Endothelial cell of umbilical vein (primary cell): ENCODE measurements at regions not wholly inside any gene's neighbourhood (a gene's known extent, or its start where the extent isn't known, plus 50 kb on each side); places are given as distances from the start of the nearest gene placed in this dataset.

Source experiments
- BruUV-seq: library from RNA; stranded (reverse); fragments of 400-500 nt; replicated peaks from 2 replicates; lab custom pipeline; 2021; lab: Mats Ljungman, UMichigan
- CTCF ChIA-PET: fragments of 300-600, 350-600 bp; sonication (Branson Sonifier 250); formaldehyde crosslinking; loops from one replicate; lab custom pipeline; 2021; ENCODE audit warnings: antibody characterized with exemption, inconsistent platforms; lab: Charles Lee
- POLR2A ChIA-PET: fragments of 300-600, 350-600 bp; sonication (Branson Sonifier 250); formaldehyde crosslinking; loops from one replicate; lab custom pipeline; 2021; ENCODE audit warnings: antibody characterized with exemption, inconsistent platforms; lab: Charles Lee
- DNase-seq: peaks from one replicate; pipeline ENCODE4 v3.0.0-alpha.2; 2011; ENCODE audit warnings: low read depth, low spot score
- FAIRE-seq: peaks from 2 replicates; lab custom pipeline; 2011; peaks lifted over from hg19 to GRCh38; lab: Jason Lieb, UNC
- H2AFZ ChIP-seq: 2 replicates; pipeline ENCODE4 v1.6.0; 2012; ENCODE audit warnings: low read depth, low read length, control low read depth, inconsistent platforms
- H3K27ac ChIP-seq: 2 replicates; pipeline ENCODE4 v1.5.1; 2011; ENCODE audit warnings: low read depth, mild to moderate bottlenecking, control low read depth, low read length, moderate library complexity; ENCODE audit not compliant: insufficient read depth
- H3K27me3 ChIP-seq, 2 experiments: 2 replicates each; pipeline versions ENCODE4 v1.6.0 to v1.6.1; 2011; ENCODE audit warnings: low read length in 2 of 2, mixed read lengths in 1 of 2; ENCODE audit not compliant: control insufficient read depth in 2 of 2, insufficient read depth in 2 of 2
- H3K36me3 ChIP-seq, 2 experiments: 2 replicates in 1 of 2; 3 replicates in 1 of 2; pipeline ENCODE4 v1.5.1; 2011; ENCODE audit warnings: low read length in 2 of 2, mild to moderate bottlenecking in 1 of 2, moderate library complexity in 1 of 2; ENCODE audit not compliant: control insufficient read depth in 2 of 2, insufficient read depth in 2 of 2; ENCODE audit errors: extremely low read depth in 1 of 2
- H3K4me1 ChIP-seq: 3 replicates; pipeline ENCODE4 v1.5.1; 2011; ENCODE audit warnings: mild to moderate bottlenecking, low read length; ENCODE audit not compliant: control insufficient read depth, insufficient read depth; ENCODE audit errors: extremely low read depth
- H3K4me2 ChIP-seq: 2 replicates; pipeline ENCODE4 v1.6.1; 2011; ENCODE audit warnings: low read length, control low read depth, mixed read lengths; ENCODE audit not compliant: insufficient read depth
- H3K4me3 ChIP-seq, 3 experiments: fragments of 200-600 bp in 1 of 3; sonication (generic), shearing (Covaris generic) in 1 of 3; replicated peaks in 1 of 3; 2 replicates each; pipeline ENCODE4 v1.5.1; 2011 to 2016; ENCODE audit warnings: control low read depth in 3 of 3, low read length in 3 of 3, mild to moderate bottlenecking in 2 of 3, inconsistent platforms in 1 of 3, low read depth in 1 of 3, moderate library complexity in 1 of 3; ENCODE audit not compliant: insufficient read depth in 1 of 3
- H3K79me2 ChIP-seq: 2 replicates; pipeline ENCODE4 v1.6.0; 2012; ENCODE audit warnings: low read length, inconsistent platforms; ENCODE audit not compliant: control insufficient read depth, insufficient read depth
- H3K9ac ChIP-seq: replicated peaks from 2 replicates; pipeline ENCODE3; 2011; ENCODE audit warnings: low read length, control low read depth; ENCODE audit not compliant: insufficient read depth; ENCODE audit errors: extremely low read depth
- H3K9me1 ChIP-seq: replicated peaks from 3 replicates; pipeline ENCODE4 v1.6.0; 2011; ENCODE audit warnings: mild to moderate bottlenecking, low read length; ENCODE audit not compliant: control insufficient read depth, insufficient read depth; ENCODE audit errors: extremely low read depth
- H3K9me3 ChIP-seq: replicated peaks from 2 replicates; pipeline ENCODE4 v1.5.1; 2012; ENCODE audit warnings: low read length, inconsistent platforms; ENCODE audit not compliant: control insufficient read depth, insufficient read depth
- H4K20me1 ChIP-seq: replicated peaks from 2 replicates; pipeline ENCODE3; 2011; ENCODE audit warnings: mild to moderate bottlenecking, low read length; ENCODE audit not compliant: control insufficient read depth, insufficient read depth; ENCODE audit errors: extremely low read depth
- CTCF ChIP-seq, 2 donors: IDR thresholded peaks; 1 replicate in 1 of 2; 2 replicates in 1 of 2; pipeline ENCODE4 v1.5.1; 2011; ENCODE audit warnings: low read length in 2 of 2, mild to moderate bottlenecking in 2 of 2, moderate library complexity in 2 of 2, control low read depth in 1 of 2, inconsistent platforms in 1 of 2, low read depth in 1 of 2; ENCODE audit not compliant: insufficient read depth in 1 of 2; ENCODE audit errors: extremely low read depth in 1 of 2
- EZH2 ChIP-seq: IDR thresholded peaks from 2 replicates; pipeline ENCODE4 v1.6.1; 2012; ENCODE audit warnings: borderline replicate concordance, low read depth, mild to moderate bottlenecking, moderate library complexity, low read length, inconsistent platforms; ENCODE audit not compliant: severe bottlenecking
- GATA2 ChIP-seq: IDR thresholded peaks from 2 replicates; pipeline ENCODE4 v1.7.0; 2011; ENCODE audit warnings: low read depth, mild to moderate bottlenecking, moderate library complexity, mixed read lengths, low read length; ENCODE audit not compliant: insufficient read length, insufficient read depth
- JUN ChIP-seq: IDR thresholded peaks from 2 replicates; pipeline ENCODE4 v1.6.1; 2011; ENCODE audit warnings: borderline replicate concordance, low read depth; ENCODE audit not compliant: insufficient read length, insufficient read depth
- MAX ChIP-seq: IDR thresholded peaks from 2 replicates; pipeline ENCODE4 v1.6.1; 2011; ENCODE audit not compliant: insufficient read depth, insufficient read length
- MYC ChIP-seq: IDR thresholded peaks from one replicate; pipeline ENCODE4 v1.6.1; 2011; ENCODE audit warnings: mild to moderate bottlenecking, low read depth, low read length
- POLR2AphosphoS5 ChIP-seq: IDR thresholded peaks from 2 replicates; pipeline ENCODE4 v1.6.1; 2012; ENCODE audit warnings: low read depth, mild to moderate bottlenecking, control low read depth, low read length, moderate library complexity; ENCODE audit not compliant: insufficient read depth
- dilution Hi-C: fragments of 300-500 bp; cut with MboI; formaldehyde crosslinking; loops from one replicate; pipeline ENCODE4 v1.15.0; 2019; ENCODE audit warnings: low sequenced_read_pairs; ENCODE audit not compliant: extremely low pct_ligation_motif_present
- intact Hi-C: fragments of 100-400 bp; cut with micrococcal nuclease; formaldehyde crosslinking; loops from one replicate; pipeline ENCODE4 v1.10.0; 2022

GRCh38 chr4:115229873-115230272 lies 116.5 kb upstream of the NDST4 start:
- Histone ChIP-seq H3K4me3 (no peak overlapping the region), H3K9me3 (no peaks in the 10 kb centered on the region), H3K4me2 (no peak overlapping the region), H3K27ac (no peak overlapping the region), H3K4me1 (no peaks in the 10 kb centered on the region), H3K9ac (no peak overlapping the region), H4K20me1 (no peaks in the 10 kb centered on the region), H3K9me1 (no peaks in the 10 kb centered on the region), H3K36me3 (no peaks in the 10 kb centered on the region), H3K79me2 (no peaks in the 10 kb centered on the region), H3K27me3 (no peaks in the 10 kb centered on the region), H2AFZ (no peak overlapping the region)
- intact Hi-C loops (no loop called here), dilution Hi-C loops (no loop called here)
- ChIA-PET CTCF (no interaction called here), POLR2A (no interaction called here)
- BruUV-seq: no TSS peak
- DNase-seq: no peak
- TF ChIP-seq CTCF (IDR thresholded peaks at IDR 0.05; ENCODE audit: extremely low read depth in 1 of 2, insufficient read depth in 1 of 2, low read depth in 1 of 2, low read length in 2 of 2): no peak
- TF ChIP-seq MAX: no peak
- no peak for TF ChIP-seq JUN
- no peak for TF ChIP-seq EZH2
- no peak for TF ChIP-seq MYC
- TF ChIP-seq GATA2: no peak
- TF ChIP-seq POLR2AphosphoS5: no peak
- no peak for FAIRE-seq
